ENCODE measurements at regions not wholly inside any gene's neighbourhood (a gene's known extent, or its start where the extent isn't known, plus 50 kb on each side); places are given as distances from the start of the nearest gene placed in this dataset.

- TF ChIP-seq PATZ1 (CRISPR knock-in tag; IDR thresholded peaks at IDR 0.05; ENCODE audit: borderline replicate concordance), result no peak
Measured at GRCh38 chr10:61589547-61590243, 73.0 kb upstream of the CABCOCO1 start (continued).

- Histone ChIP-seq H3K4me2 (ENCODE audit: insufficient read depth, low read length) (peak overlapping the region; percentile 53; the same call in 1 of the 2 replicates), H4K20me1 (replicated peaks; ENCODE audit: control insufficient read depth, insufficient read depth, low read length) (no peaks in the 10 kb centered on the region), H3K9ac (ENCODE audit: insufficient read depth in 1 of 2, low read depth in 2 of 2, low read length in 2 of 2) (no peak overlapping the region), H3K27ac (ENCODE audit: extremely low read depth, low read depth, low read length) (no peak overlapping the region), H3K27me3 (ENCODE audit: control insufficient read depth in 2 of 2, insufficient read depth in 2 of 2, low read length in 2 of 2) (no peaks in the 10 kb centered on the region), H3K9me3 (replicated peaks; ENCODE audit: control insufficient read depth, insufficient read depth, low read depth, low read length) (no peaks in the 10 kb centered on the region), H3K9me1 (ENCODE audit: control insufficient read depth, insufficient read depth, low read length) (no peaks in the 10 kb centered on the region), H3K4me1 (replicated peaks in 1 of 2; ENCODE audit: control insufficient read depth in 2 of 2, insufficient read depth in 2 of 2, low read length in 2 of 2) (peaks cover 0 to 12% of the 10 kb centered on the region in 2 experiments; a peak in 3 of 5 replicates), H3K36me3 (ENCODE audit: control insufficient read depth, insufficient read depth, low read length) (no peaks in the 10 kb centered on the region), H2AFZ (ENCODE audit: low read depth, low read length) (no peak overlapping the region), H3K4me3 (no peak overlapping the region), H3K79me2 (ENCODE audit: control insufficient read depth, insufficient read depth, low read length) (no peaks in the 10 kb centered on the region)
- CTCF ChIA-PET (ENCODE audit: low intra/inter-chr PET ratio), result interaction anchor here (0.6 kb wide), 1 partner anchor 75 kb away, joined by 5 read pairs; no protein-coding TSS in a partner anchor
- intact Hi-C loops (cut with micrococcal nuclease) (loop anchor here (5.0 kb wide), 2 partner anchors 144 to 244 kb away; no protein-coding TSS in a partner anchor), in situ Hi-C loops (cut with MboI) (no loop called here)
- 3% methylated on average over 6 of the region's 6 CpGs for WGBS (ENCODE audit: insufficient coverage, low coverage, missing lambda C conversion rate)
- ATAC-seq (peak; percentile 92), FAIRE-seq (peak; percentile 92), DNase-seq (ENCODE audit: extremely low read depth in 1 of 4, low spot score in 3 of 4) (peak in 2 of 4 experiments; percentile 70 to 93)
- no TSS peak for BruUV-seq (replicated peaks)
- POLR2A ChIA-PET, result interaction anchor here (0.6 to 1.6 kb wide), 3 partner anchors 29 to 351 kb away, joined by 3 to 6 read pairs (median 3); no protein-coding TSS in a partner anchor
- peak; percentile 85 for TF ChIP-seq POLR2AphosphoS5 (IDR thresholded peaks at IDR 0.05; ENCODE audit: control insufficient read depth, insufficient read depth, low read depth, low read length)
- TF ChIP-seq CREB3 (tag; conservative IDR thresholded peaks at IDR 0.05; ENCODE audit: low read depth), result peak; percentile 52; the same call in 1 of the 2 replicates
- TF ChIP-seq ETV6 (IDR thresholded peaks at IDR 0.05; ENCODE audit: borderline replicate concordance in 1 of 2, low read depth in 2 of 2, low read length in 1 of 2), result peak; percentile 53 to 57; a peak in 1 of 4 replicates
- no peak for TF ChIP-seq ETV6 (CRISPR knock-in tag; IDR thresholded peaks at IDR 0.05; ENCODE audit: borderline replicate concordance)
- no peak for TF ChIP-seq ZNF551 (CRISPR knock-in tag; IDR thresholded peaks at IDR 0.05)
Measured at GRCh38 chr10:61588770-61589211, 73.9 kb upstream of the CABCOCO1 start.

All from K562 (cell line).